B cell (primary cell): ENCODE measurements at regions not wholly inside any gene's neighbourhood (a gene's known extent, or its start where the extent isn't known, plus 50 kb on each side); places are given as distances from the start of the nearest gene placed in this dataset.

Experiments
- CTCF ChIP-seq: fragments of 200-600 bp; IDR thresholded peaks from one replicate; pipeline ENCODE4 v1.8.0; 2022; ENCODE audit warnings: antibody characterized with exemption, mild to moderate bottlenecking
- EZH2 ChIP-seq: IDR thresholded peaks from 2 replicates; pipeline ENCODE4 v1.6.1; 2012; ENCODE audit warnings: borderline replicate concordance, low read depth, mild to moderate bottlenecking, moderate library complexity, low read length; ENCODE audit not compliant: insufficient read depth, poor library complexity, severe bottlenecking

GRCh38 chr14:37663498-37663897 is 68.1 kb downstream of the TTC6 start:
- no peak for TF ChIP-seq CTCF
- no peak for TF ChIP-seq EZH2
